Endothelial cell of umbilical vein (primary cell): ENCODE measurements at regions not wholly inside any gene's neighbourhood (a gene's known extent, or its start where the extent isn't known, plus 50 kb on each side); places are given as distances from the start of the nearest gene placed in this dataset.

ENCODE experiments used
- BruUV-seq: library from RNA; stranded (reverse); fragments of 400-500 nt; replicated peaks from 2 replicates; lab custom pipeline; 2021; lab: Mats Ljungman, UMichigan
- CTCF ChIA-PET: fragments of 300-600, 350-600 bp; sonication (Branson Sonifier 250); formaldehyde crosslinking; loops from one replicate; lab custom pipeline; 2021; ENCODE audit warnings: antibody characterized with exemption, inconsistent platforms; lab: Charles Lee
- POLR2A ChIA-PET: fragments of 300-600, 350-600 bp; sonication (Branson Sonifier 250); formaldehyde crosslinking; loops from one replicate; lab custom pipeline; 2021; ENCODE audit warnings: antibody characterized with exemption, inconsistent platforms; lab: Charles Lee
- DNase-seq: peaks from one replicate; pipeline ENCODE4 v3.0.0-alpha.2; 2011; ENCODE audit warnings: low read depth, low spot score
- FAIRE-seq: peaks from 2 replicates; lab custom pipeline; 2011; peaks lifted over from hg19 to GRCh38; lab: Jason Lieb, UNC
- H2AFZ ChIP-seq: 2 replicates; pipeline ENCODE4 v1.6.0; 2012; ENCODE audit warnings: low read depth, low read length, control low read depth, inconsistent platforms
- H3K27ac ChIP-seq: 2 replicates; pipeline ENCODE4 v1.5.1; 2011; ENCODE audit warnings: low read depth, mild to moderate bottlenecking, control low read depth, low read length, moderate library complexity; ENCODE audit not compliant: insufficient read depth
- H3K27me3 ChIP-seq, 2 experiments: 2 replicates each; pipeline versions ENCODE4 v1.6.0 to v1.6.1; 2011; ENCODE audit warnings: low read length in 2 of 2, mixed read lengths in 1 of 2; ENCODE audit not compliant: control insufficient read depth in 2 of 2, insufficient read depth in 2 of 2
- H3K36me3 ChIP-seq, 2 experiments: 2 replicates in 1 of 2; 3 replicates in 1 of 2; pipeline ENCODE4 v1.5.1; 2011; ENCODE audit warnings: low read length in 2 of 2, mild to moderate bottlenecking in 1 of 2, moderate library complexity in 1 of 2; ENCODE audit not compliant: control insufficient read depth in 2 of 2, insufficient read depth in 2 of 2; ENCODE audit errors: extremely low read depth in 1 of 2
- H3K4me1 ChIP-seq: 3 replicates; pipeline ENCODE4 v1.5.1; 2011; ENCODE audit warnings: mild to moderate bottlenecking, low read length; ENCODE audit not compliant: control insufficient read depth, insufficient read depth; ENCODE audit errors: extremely low read depth
- H3K4me2 ChIP-seq: 2 replicates; pipeline ENCODE4 v1.6.1; 2011; ENCODE audit warnings: low read length, control low read depth, mixed read lengths; ENCODE audit not compliant: insufficient read depth
- H3K4me3 ChIP-seq, 3 experiments: fragments of 200-600 bp in 1 of 3; sonication (generic), shearing (Covaris generic) in 1 of 3; replicated peaks in 1 of 3; 2 replicates each; pipeline ENCODE4 v1.5.1; 2011 to 2016; ENCODE audit warnings: control low read depth in 3 of 3, low read length in 3 of 3, mild to moderate bottlenecking in 2 of 3, inconsistent platforms in 1 of 3, low read depth in 1 of 3, moderate library complexity in 1 of 3; ENCODE audit not compliant: insufficient read depth in 1 of 3
- H3K79me2 ChIP-seq: 2 replicates; pipeline ENCODE4 v1.6.0; 2012; ENCODE audit warnings: low read length, inconsistent platforms; ENCODE audit not compliant: control insufficient read depth, insufficient read depth
- H3K9ac ChIP-seq: replicated peaks from 2 replicates; pipeline ENCODE3; 2011; ENCODE audit warnings: low read length, control low read depth; ENCODE audit not compliant: insufficient read depth; ENCODE audit errors: extremely low read depth
- H3K9me1 ChIP-seq: replicated peaks from 3 replicates; pipeline ENCODE4 v1.6.0; 2011; ENCODE audit warnings: mild to moderate bottlenecking, low read length; ENCODE audit not compliant: control insufficient read depth, insufficient read depth; ENCODE audit errors: extremely low read depth
- H3K9me3 ChIP-seq: replicated peaks from 2 replicates; pipeline ENCODE4 v1.5.1; 2012; ENCODE audit warnings: low read length, inconsistent platforms; ENCODE audit not compliant: control insufficient read depth, insufficient read depth
- H4K20me1 ChIP-seq: replicated peaks from 2 replicates; pipeline ENCODE3; 2011; ENCODE audit warnings: mild to moderate bottlenecking, low read length; ENCODE audit not compliant: control insufficient read depth, insufficient read depth; ENCODE audit errors: extremely low read depth
- CTCF ChIP-seq, 2 donors: IDR thresholded peaks; 1 replicate in 1 of 2; 2 replicates in 1 of 2; pipeline ENCODE4 v1.5.1; 2011; ENCODE audit warnings: low read length in 2 of 2, mild to moderate bottlenecking in 2 of 2, moderate library complexity in 2 of 2, control low read depth in 1 of 2, inconsistent platforms in 1 of 2, low read depth in 1 of 2; ENCODE audit not compliant: insufficient read depth in 1 of 2; ENCODE audit errors: extremely low read depth in 1 of 2
- EZH2 ChIP-seq: IDR thresholded peaks from 2 replicates; pipeline ENCODE4 v1.6.1; 2012; ENCODE audit warnings: borderline replicate concordance, low read depth, mild to moderate bottlenecking, moderate library complexity, low read length, inconsistent platforms; ENCODE audit not compliant: severe bottlenecking
- FOS ChIP-seq: IDR thresholded peaks from 2 replicates; pipeline ENCODE4 v1.6.1; 2011; ENCODE audit warnings: mild to moderate bottlenecking, low read length, moderate library complexity, borderline replicate concordance; ENCODE audit not compliant: insufficient read depth
- GATA2 ChIP-seq: IDR thresholded peaks from 2 replicates; pipeline ENCODE4 v1.7.0; 2011; ENCODE audit warnings: low read depth, mild to moderate bottlenecking, moderate library complexity, mixed read lengths, low read length; ENCODE audit not compliant: insufficient read length, insufficient read depth
- JUN ChIP-seq: IDR thresholded peaks from 2 replicates; pipeline ENCODE4 v1.6.1; 2011; ENCODE audit warnings: borderline replicate concordance, low read depth; ENCODE audit not compliant: insufficient read length, insufficient read depth
- MAX ChIP-seq: IDR thresholded peaks from 2 replicates; pipeline ENCODE4 v1.6.1; 2011; ENCODE audit not compliant: insufficient read depth, insufficient read length
- MYC ChIP-seq: IDR thresholded peaks from one replicate; pipeline ENCODE4 v1.6.1; 2011; ENCODE audit warnings: mild to moderate bottlenecking, low read depth, low read length
- POLR2A ChIP-seq: IDR thresholded peaks from 2 replicates; pipeline ENCODE4 v1.6.1; 2012; ENCODE audit warnings: low read depth, mild to moderate bottlenecking, control low read depth, low read length
- POLR2AphosphoS5 ChIP-seq: IDR thresholded peaks from 2 replicates; pipeline ENCODE4 v1.6.1; 2012; ENCODE audit warnings: low read depth, mild to moderate bottlenecking, control low read depth, low read length, moderate library complexity; ENCODE audit not compliant: insufficient read depth
- dilution Hi-C: fragments of 300-500 bp; cut with MboI; formaldehyde crosslinking; loops from one replicate; pipeline ENCODE4 v1.15.0; 2019; ENCODE audit warnings: low sequenced_read_pairs; ENCODE audit not compliant: extremely low pct_ligation_motif_present
- intact Hi-C: fragments of 100-400 bp; cut with micrococcal nuclease; formaldehyde crosslinking; loops from one replicate; pipeline ENCODE4 v1.10.0; 2022

GRCh38 chr15:29207758-29208108 is 61.9 kb downstream of the NSMCE3 start:
- H3K27me3 ChIP-seq = no peaks in the 10 kb centered on the region
- no peak overlapping the region for H3K9ac ChIP-seq
- H4K20me1 ChIP-seq = no peaks in the 10 kb centered on the region
- no peak for DNase-seq
- intact Hi-C loops (no loop called here), dilution Hi-C loops (no loop called here)
- no peak overlapping the region for H3K4me3 ChIP-seq
- no peak overlapping the region for H3K27ac ChIP-seq
- TF ChIP-seq MAX (no peak), POLR2A (no peak), GATA2 (no peak), EZH2 (no peak), FOS (no peak), POLR2AphosphoS5 (no peak), MYC (no peak), JUN (no peak), CTCF (IDR thresholded peaks at IDR 0.05; ENCODE audit: extremely low read depth in 1 of 2, insufficient read depth in 1 of 2, low read depth in 1 of 2, low read length in 2 of 2) (no peak)
- H3K4me2 ChIP-seq = no peak overlapping the region
- no peaks in the 10 kb centered on the region for H3K79me2 ChIP-seq
- no peaks in the 10 kb centered on the region for H3K9me3 ChIP-seq
- POLR2A ChIA-PET = no interaction called here
- CTCF ChIA-PET = no interaction called here
- no peak for FAIRE-seq
- no peaks in the 10 kb centered on the region for H3K36me3 ChIP-seq
- no peaks in the 10 kb centered on the region for H3K4me1 ChIP-seq
- H2AFZ ChIP-seq = no peak overlapping the region
- BruUV-seq = no TSS peak
- H3K9me1 ChIP-seq = no peaks in the 10 kb centered on the region
